Stimulated activated naive CD8-positive, alpha-beta T cell treated with anti-CD3 and anti-CD28 coated beads, Interleukin-15, Interleukin-2, amounts not matched to agents 100 U/mL and 50 U/mL, for 24 hours (primary cell): ENCODE measurements at regions not wholly inside any gene's neighbourhood (a gene's known extent, or its start where the extent isn't known, plus 50 kb on each side); places are given as distances from the start of the nearest gene placed in this dataset.
A peak's percentile ranks its signal among the peaks of the same experiment; 100 is the strongest.
"Not testable (repeated sequence)": the region's sequence is repeated elsewhere in the genome, so short reads cannot be mapped to it uniquely, and the experiment has no call there.

Experiments used
- ATAC-seq: fragments of 150-1000 bp; cut with Tn5 transposase; one replicate; pipeline ENCODE4 v1.10.0; 2021
- DNase-seq: peaks from one replicate; pipeline ENCODE4 v3.0.0; 2021

DNA sequence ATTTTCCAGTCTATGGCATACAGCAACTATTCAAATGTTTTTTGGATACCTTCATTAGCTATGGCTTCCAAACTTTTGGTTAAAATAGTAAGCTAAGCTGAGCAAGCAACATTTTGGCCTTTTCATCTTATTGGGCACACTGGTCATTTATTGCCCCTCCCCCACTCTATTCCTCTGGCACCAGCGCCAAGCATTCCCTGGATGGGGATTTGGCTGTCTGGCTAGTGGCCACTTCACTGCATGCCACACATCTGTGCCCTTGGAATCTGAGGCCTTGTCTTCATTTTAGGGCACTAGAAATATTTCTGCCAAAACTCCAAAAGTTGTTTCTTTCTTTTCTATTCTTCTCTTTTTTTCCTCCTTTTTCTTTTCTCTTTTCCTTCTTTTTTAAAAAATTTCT is 305.8 kb upstream of the POTED start:
- ATAC-seq: not testable (repeated sequence)

GRCh38 chr21:13304901-13305300 is 304.7 kb upstream of the POTED start:
- DNase-seq, ATAC-seq: not testable (repeated sequence)

More for the DNA sequence above, 305.8 kb upstream of the POTED start:
- not testable (repeated sequence) for DNase-seq

DNA sequence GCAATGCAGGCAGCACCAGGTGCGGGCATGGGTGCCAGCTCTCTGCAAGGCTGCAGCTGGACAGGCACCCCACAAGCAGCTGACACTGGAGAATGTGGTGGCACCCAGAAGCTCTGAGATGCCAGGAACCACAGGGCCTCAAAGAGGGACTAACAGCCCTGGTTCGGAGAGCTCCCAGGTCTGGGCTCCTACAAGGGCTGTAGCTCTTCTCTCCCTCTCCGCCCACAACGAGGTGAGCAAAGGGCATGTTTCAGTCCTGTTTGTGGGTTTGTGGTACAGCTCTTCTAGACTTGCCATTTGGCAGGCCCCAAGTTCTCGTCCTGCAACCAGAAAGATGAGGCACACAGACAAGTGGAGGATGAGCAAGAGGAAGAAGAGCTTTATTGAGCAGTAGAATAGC is 299.5 kb upstream of the POTED start:
- DNase-seq: not testable (repeated sequence)

DNA sequence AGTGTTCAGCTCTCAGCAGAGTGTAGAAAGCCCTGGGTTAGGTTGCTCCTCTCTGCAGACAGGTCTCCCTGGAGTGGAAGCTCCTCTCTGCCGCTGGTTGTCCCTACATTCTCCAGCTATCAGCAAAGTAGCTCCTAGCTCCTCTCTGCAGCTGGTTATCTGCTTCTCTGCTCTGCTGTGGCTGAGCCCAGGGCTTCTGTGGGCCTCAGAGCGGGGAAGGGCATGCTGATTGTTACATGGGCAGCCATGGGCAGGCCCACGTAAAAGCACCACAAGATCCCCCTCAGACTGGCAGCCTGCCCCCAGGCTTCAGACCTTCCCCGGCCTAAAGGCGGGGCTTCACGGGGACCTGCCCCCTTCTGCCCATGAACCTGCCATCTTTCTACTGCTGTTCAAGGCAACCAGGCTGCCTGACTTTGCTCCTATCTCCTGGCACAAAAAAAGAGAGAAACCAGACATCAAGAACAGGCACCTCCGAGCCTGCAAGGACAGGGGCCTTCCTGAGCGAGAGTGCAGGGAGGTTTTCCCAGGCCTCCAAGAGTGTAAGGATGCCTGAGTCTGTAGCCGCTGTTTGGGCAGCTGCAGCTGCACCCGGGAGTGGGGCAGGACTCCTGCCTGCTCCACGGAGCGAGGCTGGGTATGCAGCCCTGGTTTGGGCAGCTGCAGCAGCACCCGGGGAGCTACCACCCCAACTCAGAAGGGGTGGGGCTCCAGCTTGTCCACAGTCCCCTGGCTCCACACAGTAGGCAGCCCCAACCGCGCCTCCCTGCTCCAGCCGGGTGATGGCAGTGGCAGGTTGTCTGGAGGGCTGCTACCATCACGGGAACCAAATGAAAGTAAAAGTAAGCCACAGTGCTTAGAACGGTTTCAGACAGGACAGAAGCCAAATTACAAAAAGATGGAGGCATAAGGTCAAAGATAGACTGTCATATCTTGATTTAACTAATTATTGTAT is 298.7 kb upstream of the POTED start:
- peak; percentile 23 for ATAC-seq
- not testable (repeated sequence) for DNase-seq

More for the DNA sequence above, 299.5 kb upstream of the POTED start:
- peak; percentile 19 for ATAC-seq

DNA sequence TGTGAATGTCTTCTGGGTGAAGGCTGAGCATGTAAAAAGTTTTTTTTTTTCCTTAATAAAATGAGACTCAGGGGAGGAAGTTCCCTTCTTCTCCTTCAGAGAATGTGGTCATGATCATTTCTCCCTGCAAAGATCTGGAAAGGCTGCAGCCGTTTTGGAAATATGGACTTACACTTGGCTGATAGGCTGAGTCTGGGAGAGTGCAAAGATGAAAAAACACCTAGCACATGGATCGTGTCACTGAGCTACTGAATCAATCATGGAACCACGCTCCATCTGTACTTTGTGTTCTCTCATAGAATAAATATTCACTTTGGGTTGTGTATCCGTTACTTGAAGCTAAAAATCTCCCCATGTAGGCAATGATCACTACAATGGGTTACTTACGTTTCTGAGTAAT is 290.9 kb upstream of the POTED start:
- DNase-seq, ATAC-seq: not testable (repeated sequence)

GRCh38 chr21:13321919-13322318 is 287.7 kb upstream of the POTED start:
- not testable (repeated sequence) for DNase-seq, ATAC-seq

GRCh38 chr21:13340670-13341234 is 268.8 kb upstream of the POTED start:
- DNase-seq, ATAC-seq: not testable (repeated sequence)

GRCh38 chr21:13351521-13351920 is 258.1 kb upstream of the POTED start:
- ATAC-seq, DNase-seq: not testable (repeated sequence)

- not testable (repeated sequence) for ATAC-seq, DNase-seq
These were observed 249.4 kb upstream of the POTED start for GRCh38 chr21:13360175-13360574.

DNA sequence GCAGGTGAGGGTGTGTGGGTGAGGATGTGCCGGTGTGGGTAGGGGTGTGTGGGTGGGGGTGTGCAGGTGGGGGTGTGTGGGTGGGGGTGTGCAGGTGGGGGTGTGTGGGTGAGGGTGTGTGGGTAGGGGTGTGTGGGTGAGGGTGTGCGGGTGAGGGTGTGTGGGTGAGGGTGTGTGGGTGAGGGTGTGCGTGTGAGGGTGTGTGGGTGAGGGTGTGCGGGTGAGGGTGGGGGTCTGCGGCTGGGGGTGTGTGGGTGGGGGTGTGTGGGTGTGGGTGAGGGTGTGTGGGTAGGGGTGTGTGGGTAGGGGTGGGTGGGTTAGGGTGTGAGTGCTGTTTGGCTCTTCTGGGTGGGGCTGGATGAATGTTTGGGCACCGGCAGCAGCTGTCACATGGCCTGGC is 241.4 kb upstream of the POTED start:
- no peak for DNase-seq
- no peak for ATAC-seq

DNA sequence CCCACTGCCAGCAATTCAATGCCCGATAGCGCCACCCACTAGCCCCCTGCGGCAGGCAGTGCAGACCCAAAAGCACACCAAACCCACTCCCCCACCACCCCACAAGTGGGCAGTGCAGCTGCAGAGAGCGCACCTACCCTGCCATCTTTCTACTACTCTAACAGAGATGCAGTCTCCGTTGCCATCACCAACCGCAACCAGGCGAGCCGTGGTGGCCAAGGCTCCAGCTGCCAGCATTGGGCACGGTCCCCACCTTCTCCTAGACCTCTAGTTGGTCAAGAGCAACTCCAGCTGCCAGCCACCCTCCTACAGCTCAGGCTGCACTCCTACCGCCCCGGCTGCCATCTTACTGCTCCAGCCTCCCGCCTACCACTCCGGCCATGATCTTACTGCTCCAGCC is 236.9 kb upstream of the POTED start:
- DNase-seq, ATAC-seq: not testable (repeated sequence)

DNA sequence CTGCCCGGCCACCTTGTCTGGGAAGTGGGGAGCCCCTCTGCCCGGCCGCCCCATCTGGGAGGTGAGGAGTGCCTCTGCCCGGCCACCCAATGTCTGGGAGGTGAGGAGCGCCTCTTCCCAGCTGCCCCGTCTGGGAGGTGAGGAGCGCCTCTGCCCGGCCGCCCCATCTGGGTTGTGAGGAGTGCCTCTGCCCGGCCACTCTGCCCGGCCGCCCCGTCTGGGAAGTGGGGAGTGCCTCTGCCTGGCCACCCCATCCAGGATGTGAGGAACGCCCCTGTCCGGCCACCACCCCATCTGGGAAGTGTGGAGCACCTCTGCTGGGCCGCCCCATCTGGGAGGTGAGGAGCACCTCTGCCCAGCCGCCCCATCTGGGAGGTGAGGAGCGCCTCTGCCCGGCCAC is 230.6 kb upstream of the POTED start:
- not testable (repeated sequence) for ATAC-seq

GRCh38 chr21:13379566-13379965 is 230.0 kb upstream of the POTED start:
- DNase-seq, ATAC-seq: not testable (repeated sequence)

More for the DNA sequence above, 230.6 kb upstream of the POTED start:
- not testable (repeated sequence) for DNase-seq

- not testable (repeated sequence) for ATAC-seq, DNase-seq
These were observed 229.0 kb upstream of the POTED start for GRCh38 chr21:13380561-13380960.

DNA sequence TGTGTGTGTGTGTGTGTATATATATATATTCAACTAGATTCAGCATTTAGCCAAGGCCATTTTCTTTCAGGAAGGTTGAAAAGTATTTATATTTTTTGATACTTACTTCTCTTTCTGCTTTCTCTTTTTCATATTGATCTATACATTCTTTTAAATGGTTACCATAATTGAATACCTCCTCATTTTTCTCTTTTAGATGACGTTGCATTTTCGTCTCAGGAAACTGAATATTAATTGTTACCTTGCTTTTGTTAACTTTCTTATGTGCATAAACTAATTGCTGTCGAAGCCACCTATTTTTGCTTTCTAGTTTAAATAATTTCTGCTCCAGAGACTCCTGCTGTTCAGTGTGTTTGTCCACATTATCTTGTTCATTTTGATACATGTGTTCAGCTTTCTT is 225.4 kb upstream of the POTED start:
- DNase-seq, ATAC-seq: not testable (repeated sequence)

DNA sequence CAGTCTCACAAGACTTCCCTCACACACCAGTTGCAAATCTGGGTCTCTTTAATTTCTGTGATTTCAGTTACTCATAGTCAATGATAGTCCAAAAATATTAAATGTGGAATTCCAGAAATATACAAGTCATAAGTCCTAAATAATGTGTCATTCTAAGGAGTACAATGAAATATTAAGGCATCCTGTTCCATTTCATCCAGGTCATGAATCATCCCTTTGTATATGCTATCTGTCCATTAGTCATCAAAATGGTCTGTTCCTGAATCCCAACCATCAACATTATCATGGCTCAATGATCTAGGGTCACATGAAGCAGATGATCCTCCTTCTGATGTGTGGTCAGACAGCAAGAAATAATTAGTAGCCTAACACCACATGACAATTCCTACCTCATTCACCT is 200.4 kb upstream of the POTED start:
- ATAC-seq: not testable (repeated sequence)

GRCh38 chr21:13435863-13436262 is 173.7 kb upstream of the POTED start:
- DNase-seq, ATAC-seq: not testable (repeated sequence)

More for the DNA sequence above, 200.4 kb upstream of the POTED start:
- not testable (repeated sequence) for DNase-seq

- not testable (repeated sequence) for DNase-seq, ATAC-seq
These were observed 161.8 kb upstream of the POTED start for GRCh38 chr21:13447767-13448166.

DNA sequence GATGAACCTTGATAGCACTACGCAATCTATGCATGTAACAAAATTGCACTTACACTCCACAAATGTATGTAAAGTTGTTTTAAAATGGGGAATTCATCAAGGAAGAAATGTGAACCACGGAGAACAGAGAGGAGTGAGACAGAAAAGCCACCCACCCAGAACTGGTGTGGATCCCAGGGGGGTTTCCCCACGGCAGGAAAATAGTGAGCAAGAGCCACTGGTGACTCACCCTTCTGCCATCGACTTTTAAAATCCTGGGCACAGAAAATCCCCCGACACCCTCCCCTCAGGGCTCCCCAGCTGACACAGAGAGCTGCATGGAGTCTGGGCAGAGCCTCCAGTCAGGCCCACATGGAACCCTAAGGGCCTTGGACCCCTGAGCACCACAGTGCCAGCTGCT is 146.0 kb upstream of the POTED start:
- ATAC-seq (peak; percentile 46), DNase-seq (peak; percentile 2)
